HG02981 (cell line): ENCODE measurements at regions not wholly inside any gene's neighbourhood (a gene's known extent, or its start where the extent isn't known, plus 50 kb on each side); places are given as distances from the start of the nearest gene placed in this dataset.

ENCODE experiments used
- ATAC-seq: cut with Tn5 transposase; IDR thresholded peaks from one replicate; pipeline ENCODE4 v1.9.1; 2021; ENCODE audit warnings: mild to moderate bottlenecking, moderate library complexity; ENCODE audit not compliant: unreplicated experiment

GRCh38 chr18:68623342-68623741 lies 91.6 kb downstream of the TMX3 start:
- ATAC-seq = peak; percentile 75

- ATAC-seq = no peak
Measured at GRCh38 chr18:68611311-68611710, 103.6 kb downstream of the TMX3 start.

- ATAC-seq = no peak
Measured at GRCh38 chr18:68608851-68609490, 105.9 kb downstream of the TMX3 start.

GRCh38 chr18:68607852-68608251 lies 107.1 kb downstream of the TMX3 start:
- no peak for ATAC-seq

GRCh38 chr18:68604256-68604655 lies 110.7 kb downstream of the TMX3 start:
- no peak for ATAC-seq

GRCh38 chr18:68596016-68596415 lies 118.9 kb downstream of the TMX3 start:
- ATAC-seq = no peak

- ATAC-seq = no peak
Measured at GRCh38 chr18:68588169-68588568, 126.7 kb downstream of the TMX3 start.

GRCh38 chr18:68583685-68584084 lies 131.2 kb downstream of the TMX3 start:
- ATAC-seq = no peak

- ATAC-seq = no peak
Measured at GRCh38 chr18:68574311-68574710, 140.6 kb downstream of the TMX3 start.

GRCh38 chr18:68569936-68570335 lies 145.0 kb downstream of the TMX3 start:
- no peak for ATAC-seq

- no peak for ATAC-seq
Measured at GRCh38 chr18:68568364-68569155, 146.3 kb downstream of the TMX3 start.

GRCh38 chr18:68566991-68567390 lies 147.9 kb downstream of the TMX3 start:
- no peak for ATAC-seq

- ATAC-seq = no peak
Measured at GRCh38 chr18:68564961-68565360, 149.9 kb downstream of the TMX3 start.

GRCh38 chr18:68564351-68564750 lies 150.6 kb downstream of the TMX3 start:
- ATAC-seq = no peak

GRCh38 chr18:68560128-68560527 lies 154.8 kb downstream of the TMX3 start:
- ATAC-seq = no peak

GRCh38 chr18:68557183-68557582 lies 157.7 kb downstream of the TMX3 start:
- ATAC-seq = no peak

- ATAC-seq = no peak
Measured at GRCh38 chr18:68555879-68556301, 159.0 kb downstream of the TMX3 start.

- no peak for ATAC-seq
Measured at GRCh38 chr18:68548904-68549870, 165.7 kb downstream of the TMX3 start.

- ATAC-seq = no peak
Measured at GRCh38 chr18:68543344-68543743, 171.6 kb downstream of the TMX3 start.

- ATAC-seq = no peak
Measured at GRCh38 chr18:68542846-68543245, 172.1 kb downstream of the TMX3 start.

GRCh38 chr18:68533641-68534040 lies 181.3 kb downstream of the TMX3 start:
- no peak for ATAC-seq
